H9 (cell line): ENCODE measurements at regions not wholly inside any gene's neighbourhood (a gene's known extent, or its start where the extent isn't known, plus 50 kb on each side); places are given as distances from the start of the nearest gene placed in this dataset.

ENCODE experiments used
- DNase-seq: peaks from one replicate; pipeline ENCODE4 v3.0.0-alpha.2; 2017
- H2AFZ ChIP-seq: one replicate; pipeline ENCODE4 v1.6.1; 2013; ENCODE audit warnings: mild to moderate bottlenecking, low read length, control low read depth, moderate library complexity
- H2AK5ac ChIP-seq: 2 replicates; pipeline ENCODE4 v1.6.1; 2013; ENCODE audit warnings: low read length, control low read depth, mixed read lengths; ENCODE audit not compliant: insufficient read length
- H2BK120ac ChIP-seq: one replicate; pipeline ENCODE4 v1.6.1; 2013; ENCODE audit warnings: low read depth, mild to moderate bottlenecking, low read length, control low read depth, inconsistent platforms; ENCODE audit not compliant: poor library complexity, severe bottlenecking
- H2BK12ac ChIP-seq: 2 replicates; pipeline ENCODE4 v1.6.1; 2013; ENCODE audit warnings: low read length, control low read depth, mixed read lengths, low read depth; ENCODE audit not compliant: insufficient read length
- H2BK15ac ChIP-seq: 2 replicates; pipeline ENCODE4 v1.6.1; 2013; ENCODE audit warnings: low read depth, low read length, control low read depth
- H2BK20ac ChIP-seq: one replicate; pipeline ENCODE4 v1.6.1; 2013; ENCODE audit warnings: low read depth, mild to moderate bottlenecking, low read length, control low read depth, inconsistent platforms; ENCODE audit not compliant: poor library complexity, severe bottlenecking
- H2BK5ac ChIP-seq: 2 replicates; pipeline ENCODE4 v1.6.1; 2013; ENCODE audit warnings: low read length, control low read depth, mixed read lengths; ENCODE audit not compliant: insufficient read length
- H3K14ac ChIP-seq: 2 replicates; pipeline ENCODE4 v1.6.1; 2013; ENCODE audit warnings: low read length, control low read depth; ENCODE audit not compliant: insufficient read depth
- H3K18ac ChIP-seq: 2 replicates; pipeline ENCODE4 v1.6.1; 2013; ENCODE audit warnings: low read depth, mild to moderate bottlenecking, mixed read lengths, low read length, control low read depth; ENCODE audit not compliant: insufficient read length
- H3K23ac ChIP-seq: 2 replicates; pipeline ENCODE4 v1.6.1; 2013; ENCODE audit warnings: low read length, control low read depth, mixed read lengths, low read depth; ENCODE audit not compliant: insufficient read length
- H3K23me2 ChIP-seq: 2 replicates; pipeline ENCODE4 v1.6.1; 2013; ENCODE audit warnings: low read depth, mild to moderate bottlenecking, mixed read lengths, low read length, control low read depth; ENCODE audit not compliant: insufficient read length, poor library complexity, severe bottlenecking
- H3K27ac ChIP-seq: 2 replicates; pipeline ENCODE4 v1.5.1; 2013; ENCODE audit warnings: low read length, control low read depth, mixed read lengths, low read depth; ENCODE audit not compliant: insufficient read length
- H3K27me3 ChIP-seq: 2 replicates; pipeline ENCODE4 v1.6.1; 2013; ENCODE audit warnings: low read length, control low read depth, inconsistent platforms; ENCODE audit not compliant: insufficient read depth
- H3K4ac ChIP-seq: 2 replicates; pipeline ENCODE4 v1.6.1; 2013; ENCODE audit warnings: low read depth, mild to moderate bottlenecking, control low read depth, inconsistent platforms, low read length, moderate library complexity
- H3K4me1 ChIP-seq: 2 replicates; pipeline ENCODE4 v1.6.1; 2013; ENCODE audit warnings: low read length, control low read depth, inconsistent platforms; ENCODE audit not compliant: insufficient read depth
- H3K4me2 ChIP-seq: 2 replicates; pipeline ENCODE4 v1.6.1; 2013; ENCODE audit warnings: low read length, control low read depth, mixed read lengths; ENCODE audit not compliant: insufficient read length, insufficient read depth
- H3K56ac ChIP-seq: 2 replicates; pipeline ENCODE4 v1.6.1; 2013; ENCODE audit warnings: low read depth, mild to moderate bottlenecking, mixed read lengths, low read length, control low read depth; ENCODE audit not compliant: insufficient read length
- H3K79me1 ChIP-seq: 2 replicates; pipeline ENCODE4 v1.6.1; 2013; ENCODE audit warnings: low read depth, mild to moderate bottlenecking, moderate library complexity, low read length, control low read depth, inconsistent platforms; ENCODE audit not compliant: insufficient read depth, poor library complexity, severe bottlenecking
- H3K79me2 ChIP-seq: 2 replicates; pipeline ENCODE4 v1.6.1; 2013; ENCODE audit warnings: low read length, control low read depth, inconsistent platforms; ENCODE audit not compliant: insufficient read depth
- H3K9ac ChIP-seq: 2 replicates; pipeline ENCODE4 v1.6.1; 2013; ENCODE audit warnings: low read length, control low read depth, mixed read lengths; ENCODE audit not compliant: insufficient read length; ENCODE audit errors: extremely low read depth
- H3K9me3 ChIP-seq: one replicate; pipeline ENCODE4 v1.6.1; 2013; ENCODE audit warnings: low read depth, low read length, inconsistent platforms; ENCODE audit not compliant: control insufficient read depth
- H3T11ph ChIP-seq: one replicate; pipeline ENCODE4 v1.6.1; 2013; ENCODE audit warnings: mild to moderate bottlenecking, low read length, control low read depth, inconsistent platforms
- H4K20me1 ChIP-seq: one replicate; pipeline ENCODE4 v1.6.1; 2013; ENCODE audit not compliant: control insufficient read depth, insufficient read length, insufficient read depth
- H4K5ac ChIP-seq: 2 replicates; pipeline ENCODE4 v1.6.1; 2013; ENCODE audit warnings: low read depth, mild to moderate bottlenecking, mixed read lengths, low read length, control low read depth; ENCODE audit not compliant: insufficient read length
- H4K8ac ChIP-seq: replicated peaks from 2 replicates; pipeline ENCODE4 v1.6.1; 2013; ENCODE audit warnings: low read length, control low read depth, mixed read lengths, low read depth; ENCODE audit not compliant: insufficient read length
- H4K91ac ChIP-seq: 2 replicates; pipeline ENCODE4 v1.6.1; 2013; ENCODE audit warnings: low read depth, mild to moderate bottlenecking, moderate library complexity, mixed read lengths, low read length, control low read depth; ENCODE audit not compliant: insufficient read length
- H3K27ac Mint-ChIP-seq, 3 experiments: 2 replicates in 2 of 3; 3 replicates in 1 of 3; pipeline ENCODE4 v1.8.0; 2020 to 2021; ENCODE audit warnings: mixed read lengths in 3 of 3, mild to moderate bottlenecking in 1 of 3, moderate library complexity in 1 of 3
- H3K27me3 Mint-ChIP-seq: 2 replicates; pipeline ENCODE4 v1.8.0; 2021; ENCODE audit warnings: low read depth, mild to moderate bottlenecking, moderate library complexity, mixed read lengths
- H3K36me3 Mint-ChIP-seq, 3 experiments: 2 replicates in 2 of 3; 3 replicates in 1 of 3; pipeline ENCODE4 v1.8.0; 2020 to 2021; ENCODE audit warnings: low read depth in 3 of 3, mixed read lengths in 3 of 3; ENCODE audit not compliant: insufficient read depth in 1 of 3
- H3K4me1 Mint-ChIP-seq, 2 experiments: 2 replicates each; pipeline ENCODE4 v1.8.0; 2020; ENCODE audit warnings: mixed read lengths in 2 of 2
- H3K4me3 Mint-ChIP-seq, 2 experiments: 2 replicates in 1 of 2; 3 replicates in 1 of 2; pipeline ENCODE4 v1.8.0; 2020 to 2021; ENCODE audit warnings: mild to moderate bottlenecking in 2 of 2, mixed read lengths in 2 of 2, moderate library complexity in 1 of 2
- H3K9me3 Mint-ChIP-seq, 2 experiments: 2 replicates in 1 of 2; 3 replicates in 1 of 2; pipeline ENCODE4 v1.8.0; 2020; ENCODE audit warnings: mild to moderate bottlenecking in 2 of 2, mixed read lengths in 2 of 2, moderate library complexity in 1 of 2
- TF ChIP-seq, protein P1 (sequence below): fragments of 200-600 bp; sonication (generic); conservative IDR thresholded peaks from 3 replicates; pipeline ENCODE4 v1.8.0; 2021; ENCODE audit warnings: antibody characterized with exemption, mild to moderate bottlenecking

DNA sequence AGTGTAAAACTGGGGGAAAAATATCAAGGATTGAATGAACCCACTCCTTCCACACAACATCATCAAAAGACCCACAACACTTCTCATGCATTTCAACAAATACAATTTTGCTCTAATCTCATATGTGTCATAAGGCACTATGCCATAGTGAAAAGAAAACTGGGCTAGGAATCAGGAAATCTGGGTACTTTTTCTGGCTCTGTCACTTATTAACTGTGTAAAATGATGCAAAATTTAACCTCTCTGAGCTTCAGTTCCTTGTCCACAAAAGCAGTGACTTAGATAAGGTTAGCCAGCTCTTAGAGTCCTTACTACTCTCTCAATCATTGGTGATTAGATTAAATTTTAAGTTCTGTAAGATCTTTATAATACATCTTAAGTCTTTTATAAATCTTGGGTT, 250.5 kb upstream of the SOX5 start:
- Histone ChIP-seq H3K79me1 (no peaks in the 10 kb centered on the region), H2AFZ (no peak overlapping the region), H3K23me2 (no peaks in the 10 kb centered on the region), H3K23ac (no peak overlapping the region), H3K56ac (no peak overlapping the region), H4K8ac (no peak overlapping the region), H3K14ac (no peak overlapping the region), H3K18ac (no peak overlapping the region), H2BK5ac (no peak overlapping the region), H3K9me3 (no peaks in the 10 kb centered on the region), H3K4ac (no peak overlapping the region), H4K5ac (no peak overlapping the region), H3K4me2 (no peak overlapping the region), H3K27me3 (no peaks in the 10 kb centered on the region), H3T11ph (no peak overlapping the region), H2AK5ac (no peak overlapping the region), H4K91ac (no peak overlapping the region), H2BK120ac (no peak overlapping the region), H2BK20ac (no peak overlapping the region), H3K79me2 (no peaks in the 10 kb centered on the region), H4K20me1 (no peaks in the 10 kb centered on the region), H3K27ac (no peak overlapping the region), H2BK15ac (no peak overlapping the region), H3K9ac (no peak overlapping the region), H2BK12ac (no peak overlapping the region), H3K4me1 (no peaks in the 10 kb centered on the region; the same call in 1 of the 2 replicates)
- peaks cover 14 to 16% of the 10 kb centered on the region in 2 experiments for H3K4me1 Mint-ChIP-seq
- H3K4me3 Mint-ChIP-seq, result no peak overlapping the region
- TF ChIP-seq, protein P1, sequence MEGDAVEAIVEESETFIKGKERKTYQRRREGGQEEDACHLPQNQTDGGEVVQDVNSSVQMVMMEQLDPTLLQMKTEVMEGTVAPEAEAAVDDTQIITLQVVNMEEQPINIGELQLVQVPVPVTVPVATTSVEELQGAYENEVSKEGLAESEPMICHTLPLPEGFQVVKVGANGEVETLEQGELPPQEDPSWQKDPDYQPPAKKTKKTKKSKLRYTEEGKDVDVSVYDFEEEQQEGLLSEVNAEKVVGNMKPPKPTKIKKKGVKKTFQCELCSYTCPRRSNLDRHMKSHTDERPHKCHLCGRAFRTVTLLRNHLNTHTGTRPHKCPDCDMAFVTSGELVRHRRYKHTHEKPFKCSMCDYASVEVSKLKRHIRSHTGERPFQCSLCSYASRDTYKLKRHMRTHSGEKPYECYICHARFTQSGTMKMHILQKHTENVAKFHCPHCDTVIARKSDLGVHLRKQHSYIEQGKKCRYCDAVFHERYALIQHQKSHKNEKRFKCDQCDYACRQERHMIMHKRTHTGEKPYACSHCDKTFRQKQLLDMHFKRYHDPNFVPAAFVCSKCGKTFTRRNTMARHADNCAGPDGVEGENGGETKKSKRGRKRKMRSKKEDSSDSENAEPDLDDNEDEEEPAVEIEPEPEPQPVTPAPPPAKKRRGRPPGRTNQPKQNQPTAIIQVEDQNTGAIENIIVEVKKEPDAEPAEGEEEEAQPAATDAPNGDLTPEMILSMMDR, result no peak
- no peak overlapping the region for H3K27ac Mint-ChIP-seq
- no peak for DNase-seq
- H3K9me3 Mint-ChIP-seq, result peaks cover 7% of the 10 kb centered on the region in 2 experiments
- no peaks in the 10 kb centered on the region for H3K27me3 Mint-ChIP-seq
- peaks cover 0 to 13% (median 6%) of the 10 kb centered on the region in 3 experiments; a peak in 5 of 7 replicates for H3K36me3 Mint-ChIP-seq
